Subcutaneous abdominal adipose tissue (tissue), 5 donors: ENCODE measurements at regions not wholly inside any gene's neighbourhood (a gene's known extent, or its start where the extent isn't known, plus 50 kb on each side); places are given as distances from the start of the nearest gene placed in this dataset.

Experiments used
- H3K27ac ChIP-seq: one replicate; pipeline ENCODE4 v1.7.0; 2013; ENCODE audit warnings: low read depth, mild to moderate bottlenecking, inconsistent platforms, low read length, moderate library complexity
- H3K27me3 ChIP-seq, 5 donors: one replicate each; pipeline ENCODE4 v1.7.0; 2013; ENCODE audit warnings: low read length in 5 of 5, inconsistent platforms in 1 of 5; ENCODE audit not compliant: control insufficient read depth in 5 of 5, insufficient read depth in 4 of 5
- H3K36me3 ChIP-seq, 5 donors: one replicate each; pipeline ENCODE4 v1.7.0; 2013; ENCODE audit warnings: low read length in 5 of 5; ENCODE audit not compliant: control insufficient read depth in 5 of 5, insufficient read depth in 5 of 5
- H3K4me1 ChIP-seq, 5 donors: one replicate each; pipeline ENCODE4 v1.7.0; 2013; ENCODE audit warnings: low read length in 5 of 5, mild to moderate bottlenecking in 3 of 5, moderate library complexity in 1 of 5; ENCODE audit not compliant: control insufficient read depth in 5 of 5, insufficient read depth in 5 of 5
- H3K4me3 ChIP-seq, 5 donors: one replicate each; pipeline ENCODE4 v1.7.0; 2013; ENCODE audit warnings: low read length in 5 of 5, low read depth in 1 of 5
- H3K9ac ChIP-seq, 5 donors: one replicate each; pipeline ENCODE4 v1.7.0; 2013; ENCODE audit warnings: low read length in 5 of 5, mild to moderate bottlenecking in 4 of 5, moderate library complexity in 3 of 5
- H3K9me3 ChIP-seq, 5 donors: one replicate each; pipeline ENCODE4 v1.7.0; 2013; ENCODE audit warnings: low read length in 5 of 5; ENCODE audit not compliant: control insufficient read depth in 5 of 5
- donor health status: healthy.
- donor health status: healthy.
- donor health status: healthy.
- donor health status: healthy.
- donor health status: healthy.

GRCh38 chr10:130795819-130796218, 515.7 kb downstream of the TCERG1L start:
- no peak overlapping the region for H3K4me3 ChIP-seq
- peaks cover 0 to 18% (median 6%) of the 10 kb centered on the region in 5 donors for H3K27me3 ChIP-seq
- peaks cover 0 to 1% (median 0%) of the 10 kb centered on the region in 5 donors for H3K4me1 ChIP-seq
- no peaks in the 10 kb centered on the region for H3K36me3 ChIP-seq
- H3K27ac ChIP-seq = no peak overlapping the region
- H3K9ac ChIP-seq = no peak overlapping the region
- H3K9me3 ChIP-seq = no peaks in the 10 kb centered on the region

- Histone ChIP-seq H3K27me3 (peaks cover 0 to 10% (median 6%) of the 10 kb centered on the region in 5 donors), H3K4me1 (no peaks in the 10 kb centered on the region), H3K9me3 (no peaks in the 10 kb centered on the region), H3K9ac (no peak overlapping the region), H3K36me3 (no peaks in the 10 kb centered on the region), H3K27ac (no peak overlapping the region), H3K4me3 (no peak overlapping the region)
Observed at GRCh38 chr10:130799532-130799931, 512.0 kb downstream of the TCERG1L start.

GRCh38 chr10:130800281-130800680, 511.2 kb downstream of the TCERG1L start:
- H3K9me3 ChIP-seq = no peaks in the 10 kb centered on the region
- H3K9ac ChIP-seq = no peak overlapping the region
- peaks cover 0 to 10% (median 5%) of the 10 kb centered on the region in 5 donors for H3K27me3 ChIP-seq
- no peak overlapping the region for H3K27ac ChIP-seq
- no peaks in the 10 kb centered on the region for H3K36me3 ChIP-seq
- H3K4me3 ChIP-seq = no peak overlapping the region
- H3K4me1 ChIP-seq = no peaks in the 10 kb centered on the region

GRCh38 chr10:130801276-130801675, 510.2 kb downstream of the TCERG1L start:
- H3K27me3 ChIP-seq = peaks cover 0 to 10% (median 0%) of the 10 kb centered on the region in 5 donors
- H3K4me1 ChIP-seq = no peaks in the 10 kb centered on the region
- no peak overlapping the region for H3K27ac ChIP-seq
- H3K36me3 ChIP-seq = no peaks in the 10 kb centered on the region
- no peak overlapping the region for H3K4me3 ChIP-seq
- no peak overlapping the region for H3K9ac ChIP-seq
- H3K9me3 ChIP-seq = no peaks in the 10 kb centered on the region

GRCh38 chr10:130801784-130802183, 509.7 kb downstream of the TCERG1L start:
- Histone ChIP-seq H3K4me1 (no peaks in the 10 kb centered on the region), H3K36me3 (no peaks in the 10 kb centered on the region)

GRCh38 chr10:130802301-130802700, 509.2 kb downstream of the TCERG1L start:
- Histone ChIP-seq H3K27me3 (peaks cover 0 to 12% (median 0%) of the 10 kb centered on the region in 5 donors), H3K36me3 (no peaks in the 10 kb centered on the region), H3K4me1 (no peaks in the 10 kb centered on the region), H3K9ac (no peak overlapping the region), H3K27ac (no peak overlapping the region), H3K9me3 (no peaks in the 10 kb centered on the region), H3K4me3 (no peak overlapping the region)

More at GRCh38 chr10:130801784-130802183, 509.7 kb downstream of the TCERG1L start:
- H3K27ac ChIP-seq = no peak overlapping the region
- H3K9ac ChIP-seq = no peak overlapping the region
- H3K9me3 ChIP-seq = no peaks in the 10 kb centered on the region
- no peak overlapping the region for H3K4me3 ChIP-seq
- peaks cover 0 to 12% (median 0%) of the 10 kb centered on the region in 5 donors for H3K27me3 ChIP-seq

- Histone ChIP-seq H3K27me3 (peaks cover 0 to 14% (median 0%) of the 10 kb centered on the region in 5 donors), H3K9me3 (no peaks in the 10 kb centered on the region), H3K36me3 (no peaks in the 10 kb centered on the region), H3K4me1 (no peaks in the 10 kb centered on the region), H3K27ac (no peak overlapping the region), H3K9ac (no peak overlapping the region), H3K4me3 (no peak overlapping the region)
Observed at GRCh38 chr10:130804281-130804680, 507.2 kb downstream of the TCERG1L start.

- Histone ChIP-seq H3K27me3 (peaks cover 0 to 14% (median 3%) of the 10 kb centered on the region in 5 donors), H3K4me1 (no peaks in the 10 kb centered on the region), H3K9ac (no peak overlapping the region), H3K27ac (no peak overlapping the region), H3K4me3 (no peak overlapping the region), H3K9me3 (no peaks in the 10 kb centered on the region), H3K36me3 (no peaks in the 10 kb centered on the region)
Observed at GRCh38 chr10:130804778-130805634, 506.5 kb downstream of the TCERG1L start.

- Histone ChIP-seq H3K9ac (no peak overlapping the region), H3K27me3 (peaks cover 0 to 14% (median 7%) of the 10 kb centered on the region in 5 donors), H3K27ac (no peak overlapping the region), H3K9me3 (no peaks in the 10 kb centered on the region), H3K4me3 (no peak overlapping the region), H3K4me1 (no peaks in the 10 kb centered on the region), H3K36me3 (no peaks in the 10 kb centered on the region)
Observed at GRCh38 chr10:130805635-130806030, 505.9 kb downstream of the TCERG1L start.

GRCh38 chr10:130806426-130806825, 505.1 kb downstream of the TCERG1L start:
- H3K9ac ChIP-seq = no peak overlapping the region
- no peaks in the 10 kb centered on the region for H3K9me3 ChIP-seq
- H3K4me3 ChIP-seq = no peak overlapping the region
- no peaks in the 10 kb centered on the region for H3K36me3 ChIP-seq
- no peaks in the 10 kb centered on the region for H3K4me1 ChIP-seq
- no peak overlapping the region for H3K27ac ChIP-seq
- peaks cover 2 to 14% (median 7%) of the 10 kb centered on the region in 5 donors for H3K27me3 ChIP-seq
